HepG2 (cell line): ENCODE measurements at regions not wholly inside any gene's neighbourhood (a gene's known extent, or its start where the extent isn't known, plus 50 kb on each side); places are given as distances from the start of the nearest gene placed in this dataset.

Experiments used
- ATAC-seq: fragments of 200-7000 bp; cut with Tn5 transposase; 3 replicates; pipeline ENCODE4 v1.9.1; 2020; ENCODE audit warnings: mild to moderate bottlenecking, moderate library complexity
- BruUV-seq: library from RNA; stranded (reverse); fragments of 400-500 nt; replicated peaks from 2 replicates; lab custom pipeline; 2021; lab: Mats Ljungman, UMichigan
- CTCF ChIA-PET: fragments of 300-600 bp; formaldehyde crosslinking; extraction: SDS; loops from one replicate; lab custom pipeline; 2021; ENCODE audit warnings: low total read pairs, inconsistent platforms, low intra/inter-chr PET ratio; lab: Yijun Ruan, JAX
- POLR2A ChIA-PET: fragments of 350-600 bp; sonication (Branson Sonifier 250); formaldehyde crosslinking; loops from one replicate; lab custom pipeline; 2020; ENCODE audit warnings: antibody characterized with exemption, inconsistent platforms; lab: Yijun Ruan, JAX
- DNase-seq: peaks from one replicate; pipeline ENCODE4 v3.0.0-alpha.2; 2015; ENCODE audit warnings: low spot score
- FAIRE-seq: peaks from 3 replicates; lab custom pipeline; 2011; peaks lifted over from hg19 to GRCh38; lab: Jason Lieb, UNC
- H2AFZ ChIP-seq: one replicate; pipeline ENCODE4 v1.6.1; 2011; ENCODE audit warnings: low read length, inconsistent platforms
- H3K27ac ChIP-seq: fragments of 300-600 bp; 3 replicates; pipeline ENCODE4 v1.8.0; 2011; ENCODE audit warnings: mixed run types, mild to moderate bottlenecking, mixed read lengths, low read length, inconsistent platforms; ENCODE audit not compliant: insufficient read depth; ENCODE audit errors: extremely low read length
- H3K27me3 ChIP-seq, 2 experiments: fragments of 200-600 bp in 1 of 2; 2 replicates in 1 of 2; 3 replicates in 1 of 2; pipeline versions ENCODE4 v1.6.0 to v1.8.0; 2011; ENCODE audit warnings: low read length in 2 of 2, mild to moderate bottlenecking in 2 of 2, moderate library complexity in 2 of 2, inconsistent platforms in 1 of 2; ENCODE audit not compliant: insufficient read depth in 2 of 2, control insufficient read depth in 1 of 2
- H3K36me3 ChIP-seq, 2 experiments: fragments of 200-600 bp in 1 of 2; replicated peaks in 1 of 2; 2 replicates in 1 of 2; 3 replicates in 1 of 2; pipeline versions ENCODE4 v1.5.1 to v1.8.0; 2011; ENCODE audit warnings: low read length in 2 of 2, inconsistent platforms in 1 of 2; ENCODE audit not compliant: insufficient read depth in 2 of 2, control insufficient read depth in 1 of 2
- H3K4me1 ChIP-seq: 2 replicates; pipeline ENCODE4 v1.5.1; 2012; ENCODE audit warnings: low read length, inconsistent platforms; ENCODE audit not compliant: insufficient read depth
- H3K4me2 ChIP-seq: 2 replicates; pipeline ENCODE4 v1.6.0; 2011; ENCODE audit warnings: low read depth, low read length, inconsistent platforms
- H3K4me3 ChIP-seq, 3 experiments: fragments of 200-600 bp in 1 of 3; sonication (generic), shearing (Covaris generic) in 1 of 3; replicated peaks in 1 of 3; 2 replicates each; pipeline ENCODE4 v1.5.1; 2011 to 2016; ENCODE audit warnings: low read length in 3 of 3, inconsistent platforms in 2 of 3, low read depth in 2 of 3, mild to moderate bottlenecking in 2 of 3, control low read depth in 1 of 3, mixed read lengths in 1 of 3; ENCODE audit not compliant: insufficient read depth in 1 of 3
- H3K79me2 ChIP-seq: one replicate; pipeline ENCODE4 v1.6.1; 2011; ENCODE audit warnings: low read length, inconsistent platforms; ENCODE audit not compliant: insufficient read depth
- H3K9ac ChIP-seq: 2 replicates; pipeline ENCODE4 v1.6.0; 2011; ENCODE audit warnings: mild to moderate bottlenecking, low read depth, low read length, inconsistent platforms; ENCODE audit not compliant: insufficient read depth
- H3K9me3 ChIP-seq: 2 replicates; pipeline ENCODE4 v1.5.1; 2012; ENCODE audit warnings: mild to moderate bottlenecking, low read length
- H4K20me1 ChIP-seq: 2 replicates; pipeline ENCODE4 v1.6.0; 2011; ENCODE audit warnings: inconsistent platforms, mild to moderate bottlenecking, low read length, moderate library complexity; ENCODE audit not compliant: insufficient read depth
- CCAR2 ChIP-seq: fragments of 200-400 bp; formaldehyde crosslinking; optimal IDR thresholded peaks from 2 replicates; pipeline ENCODE3; 2018; ENCODE audit warnings: low read depth, mild to moderate bottlenecking, low read length, moderate library complexity
- NFIC ChIP-seq: IDR thresholded peaks from 2 replicates; pipeline ENCODE4 v1.6.1; 2012; ENCODE audit warnings: mild to moderate bottlenecking, low read length, inconsistent platforms
- SATB2 ChIP-seq: sonication (generic); formaldehyde crosslinking; IDR thresholded peaks from 2 replicates; pipeline ENCODE4 v1.5.0; 2020; ENCODE audit warnings: missing genetic modification reagents
- SOX5 ChIP-seq: IDR thresholded peaks from 2 replicates; pipeline ENCODE4 v1.6.1; 2016; ENCODE audit warnings: borderline replicate concordance
- TARDBP ChIP-seq: sonication (generic); formaldehyde crosslinking; IDR thresholded peaks from 2 replicates; pipeline ENCODE4 v1.8.0; 2022; ENCODE audit warnings: mild to moderate bottlenecking, missing genetic modification reagents
- TMF1 ChIP-seq: sonication (generic); formaldehyde crosslinking; IDR thresholded peaks from 2 replicates; pipeline ENCODE4 v1.8.1; 2022; ENCODE audit warnings: low read depth, missing genetic modification reagents
- XBP1 ChIP-seq: sonication (generic); formaldehyde crosslinking; IDR thresholded peaks from 2 replicates; pipeline ENCODE4 v1.5.0; 2020; ENCODE audit warnings: missing genetic modification reagents
- ZNF451 ChIP-seq: sonication (generic); formaldehyde crosslinking; IDR thresholded peaks from 2 replicates; pipeline ENCODE4 v1.5.0; 2020; ENCODE audit warnings: mild to moderate bottlenecking, missing genetic modification reagents
- ZNF589 ChIP-seq: sonication (generic); formaldehyde crosslinking; conservative IDR thresholded peaks from 2 replicates; pipeline ENCODE4 v1.8.0; 2022; ENCODE audit warnings: mild to moderate bottlenecking, moderate library complexity, missing genetic modification reagents
- ZNF614 ChIP-seq: IDR thresholded peaks from 2 replicates; pipeline ENCODE4 v1.6.1; 2018; ENCODE audit warnings: missing biosample characterization, missing genetic modification reagents, inconsistent platforms, borderline replicate concordance
- WGBS: methylation state at CpG from one replicate; pipeline ENCODE4 v1.1.6; 2017; ENCODE audit warnings: low lambda C conversion rate; 5-methylcytosine and 5-hydroxymethylcytosine counted together
- in situ Hi-C: cut with HindIII; loops from 2 replicates; pipeline ENCODE4 v1.10.0; 2017; ENCODE audit warnings: low pct_unique_long_range_greater_than_20kb; ENCODE audit not compliant: extremely low pct_ligation_motif_present
- intact Hi-C: fragments of 100-400 bp; cut with micrococcal nuclease; formaldehyde crosslinking; loops from one replicate; pipeline ENCODE4 v1.10.0; 2022; ENCODE audit not compliant: unreplicated experiment
- TF ChIP-seq, protein P1 (sequence below): sonication (generic); formaldehyde crosslinking; IDR thresholded peaks from 2 replicates; pipeline ENCODE4 v1.9.0; 2021; ENCODE audit warnings: missing genetic modification reagents, mild to moderate bottlenecking, borderline replicate concordance
- TF ChIP-seq, protein P2 (sequence below): sonication (generic); formaldehyde crosslinking; IDR thresholded peaks from 2 replicates; pipeline ENCODE4 v1.4.0; 2020; ENCODE audit warnings: missing genetic modification reagents
- TF ChIP-seq, protein P3 (sequence below): sonication (generic); formaldehyde crosslinking; IDR thresholded peaks from 2 replicates; pipeline ENCODE4 v1.9.0; 2021; ENCODE audit warnings: missing genetic modification reagents, mild to moderate bottlenecking, borderline replicate concordance
- TF ChIP-seq, protein P4 (sequence below): IDR thresholded peaks from 2 replicates; pipeline ENCODE4 v1.6.1; 2012; ENCODE audit warnings: low read depth, low read length, improper control_type of control experiment

DNA sequence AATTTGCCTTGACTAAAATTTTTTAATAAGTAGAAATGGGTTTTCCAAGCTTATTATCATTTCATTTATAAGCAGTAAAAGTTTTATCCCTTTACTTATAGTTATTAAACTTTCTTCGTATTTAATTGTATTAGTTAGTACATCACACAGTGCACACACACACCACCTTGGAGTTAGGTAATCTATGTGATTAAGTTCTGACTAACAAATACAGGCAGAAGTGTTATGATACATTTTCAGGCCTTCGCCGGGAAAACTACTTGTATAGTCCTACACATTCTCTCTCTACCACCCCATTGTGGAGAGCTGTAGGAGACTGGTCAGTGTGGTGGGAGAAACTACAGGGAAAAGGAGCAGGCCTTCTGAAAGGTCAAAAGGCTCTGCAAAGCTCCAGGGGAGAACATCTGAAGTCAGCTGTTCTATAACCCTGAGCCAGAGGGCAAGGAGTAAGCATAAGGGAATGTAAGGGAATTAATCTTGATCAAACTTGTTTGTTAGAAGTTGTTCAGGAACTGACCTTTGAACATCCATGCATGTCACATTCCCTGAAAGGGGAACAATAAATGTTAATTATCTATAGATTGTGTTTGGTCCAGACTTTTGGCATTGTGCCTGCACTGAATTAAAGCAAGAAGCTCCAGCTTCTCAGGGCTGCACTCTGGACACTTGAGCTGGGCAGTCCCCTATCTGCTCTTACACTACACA, 231.7 kb downstream of the FSIP2 start (continued):
- TF ChIP-seq TMF1 (CRISPR knock-in tag) (no peak), ZNF451 (CRISPR knock-in tag) (no peak), NFIC (0 out of 2 replicates have a peak, but pooled peaks have one; percentile 32), SOX5 (CRISPR knock-in tag) (0 out of 2 replicates have a peak, but pooled peaks have one; percentile 13)
- TF ChIP-seq, protein P1, sequence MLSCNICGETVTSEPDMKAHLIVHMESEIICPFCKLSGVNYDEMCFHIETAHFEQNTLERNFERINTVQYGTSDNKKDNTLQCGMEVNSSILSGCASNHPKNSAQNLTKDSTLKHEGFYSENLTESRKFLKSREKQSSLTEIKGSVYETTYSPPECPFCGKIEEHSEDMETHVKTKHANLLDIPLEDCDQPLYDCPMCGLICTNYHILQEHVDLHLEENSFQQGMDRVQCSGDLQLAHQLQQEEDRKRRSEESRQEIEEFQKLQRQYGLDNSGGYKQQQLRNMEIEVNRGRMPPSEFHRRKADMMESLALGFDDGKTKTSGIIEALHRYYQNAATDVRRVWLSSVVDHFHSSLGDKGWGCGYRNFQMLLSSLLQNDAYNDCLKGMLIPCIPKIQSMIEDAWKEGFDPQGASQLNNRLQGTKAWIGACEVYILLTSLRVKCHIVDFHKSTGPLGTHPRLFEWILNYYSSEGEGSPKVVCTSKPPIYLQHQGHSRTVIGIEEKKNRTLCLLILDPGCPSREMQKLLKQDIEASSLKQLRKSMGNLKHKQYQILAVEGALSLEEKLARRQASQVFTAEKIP: no peak

DNA sequence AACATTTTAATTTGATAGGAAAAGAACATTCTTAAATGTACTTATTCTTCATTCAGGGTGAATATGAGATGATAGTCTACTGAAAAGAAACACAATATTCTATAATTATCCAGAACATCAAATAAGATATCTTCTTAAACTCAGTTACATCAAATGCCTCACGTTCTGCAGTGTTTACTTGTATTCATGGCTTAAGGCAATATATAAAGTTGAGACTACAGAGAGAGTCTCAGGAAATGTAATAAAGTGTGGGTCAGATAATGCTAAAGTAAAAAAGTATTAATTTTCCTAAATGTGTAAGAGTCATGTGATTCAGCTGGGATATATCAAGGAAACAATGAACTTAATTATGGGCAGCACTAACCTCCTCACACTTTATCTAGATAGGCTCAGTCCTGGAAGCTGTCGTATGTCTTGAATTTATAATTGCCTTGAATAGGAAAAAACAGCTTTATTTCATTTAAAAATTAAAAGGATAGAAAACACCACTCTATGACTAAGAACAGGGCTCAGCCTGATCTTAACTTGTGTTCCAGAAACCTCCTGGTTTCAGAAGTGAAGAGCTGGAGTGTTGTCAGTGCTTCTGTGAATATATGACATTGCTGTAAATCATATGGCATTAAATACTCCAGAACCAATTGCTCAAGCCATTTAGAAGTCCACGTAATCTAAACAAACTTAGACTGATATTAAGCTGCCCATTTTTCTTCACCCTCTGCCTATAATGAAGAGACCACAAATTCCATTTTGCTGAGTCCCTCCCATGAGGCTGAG, 240.2 kb downstream of the FSIP2 start:
- no peaks in the 10 kb centered on the region for H3K79me2 ChIP-seq
- in situ Hi-C loops: loop anchor here (25.0 kb wide), 1 partner anchor 483 kb away; no protein-coding TSS in a partner anchor
- ATAC-seq (no peak), DNase-seq (no peak), FAIRE-seq (no peak)
- no peaks in the 10 kb centered on the region for H3K36me3 ChIP-seq
- H3K4me2 ChIP-seq: no peak overlapping the region
- H3K27ac ChIP-seq: no peak overlapping the region
- no peak overlapping the region for H2AFZ ChIP-seq
- WGBS: 91% methylated on average over 3 of the region's 3 CpGs
- no peak for TF ChIP-seq XBP1 (CRISPR knock-in tag)
- TF ChIP-seq, protein P2, sequence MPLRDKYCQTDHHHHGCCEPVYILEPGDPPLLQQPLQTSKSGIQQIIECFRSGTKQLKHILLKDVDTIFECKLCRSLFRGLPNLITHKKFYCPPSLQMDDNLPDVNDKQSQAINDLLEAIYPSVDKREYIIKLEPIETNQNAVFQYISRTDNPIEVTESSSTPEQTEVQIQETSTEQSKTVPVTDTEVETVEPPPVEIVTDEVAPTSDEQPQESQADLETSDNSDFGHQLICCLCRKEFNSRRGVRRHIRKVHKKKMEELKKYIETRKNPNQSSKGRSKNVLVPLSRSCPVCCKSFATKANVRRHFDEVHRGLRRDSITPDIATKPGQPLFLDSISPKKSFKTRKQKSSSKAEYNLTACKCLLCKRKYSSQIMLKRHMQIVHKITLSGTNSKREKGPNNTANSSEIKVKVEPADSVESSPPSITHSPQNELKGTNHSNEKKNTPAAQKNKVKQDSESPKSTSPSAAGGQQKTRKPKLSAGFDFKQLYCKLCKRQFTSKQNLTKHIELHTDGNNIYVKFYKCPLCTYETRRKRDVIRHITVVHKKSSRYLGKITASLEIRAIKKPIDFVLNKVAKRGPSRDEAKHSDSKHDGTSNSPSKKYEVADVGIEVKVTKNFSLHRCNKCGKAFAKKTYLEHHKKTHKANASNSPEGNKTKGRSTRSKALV: no peak
- TF ChIP-seq, protein P3, sequence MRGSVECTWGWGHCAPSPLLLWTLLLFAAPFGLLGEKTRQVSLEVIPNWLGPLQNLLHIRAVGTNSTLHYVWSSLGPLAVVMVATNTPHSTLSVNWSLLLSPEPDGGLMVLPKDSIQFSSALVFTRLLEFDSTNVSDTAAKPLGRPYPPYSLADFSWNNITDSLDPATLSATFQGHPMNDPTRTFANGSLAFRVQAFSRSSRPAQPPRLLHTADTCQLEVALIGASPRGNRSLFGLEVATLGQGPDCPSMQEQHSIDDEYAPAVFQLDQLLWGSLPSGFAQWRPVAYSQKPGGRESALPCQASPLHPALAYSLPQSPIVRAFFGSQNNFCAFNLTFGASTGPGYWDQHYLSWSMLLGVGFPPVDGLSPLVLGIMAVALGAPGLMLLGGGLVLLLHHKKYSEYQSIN (CRISPR knock-in tag): no peak
- TF ChIP-seq TARDBP (CRISPR knock-in tag): no peak
- no peak for TF ChIP-seq SATB2 (CRISPR knock-in tag)
- no peak for TF ChIP-seq ZNF589 (CRISPR knock-in tag)
- no peak for TF ChIP-seq ZNF614
- no peak for TF ChIP-seq CCAR2
- TF ChIP-seq, protein P4, sequence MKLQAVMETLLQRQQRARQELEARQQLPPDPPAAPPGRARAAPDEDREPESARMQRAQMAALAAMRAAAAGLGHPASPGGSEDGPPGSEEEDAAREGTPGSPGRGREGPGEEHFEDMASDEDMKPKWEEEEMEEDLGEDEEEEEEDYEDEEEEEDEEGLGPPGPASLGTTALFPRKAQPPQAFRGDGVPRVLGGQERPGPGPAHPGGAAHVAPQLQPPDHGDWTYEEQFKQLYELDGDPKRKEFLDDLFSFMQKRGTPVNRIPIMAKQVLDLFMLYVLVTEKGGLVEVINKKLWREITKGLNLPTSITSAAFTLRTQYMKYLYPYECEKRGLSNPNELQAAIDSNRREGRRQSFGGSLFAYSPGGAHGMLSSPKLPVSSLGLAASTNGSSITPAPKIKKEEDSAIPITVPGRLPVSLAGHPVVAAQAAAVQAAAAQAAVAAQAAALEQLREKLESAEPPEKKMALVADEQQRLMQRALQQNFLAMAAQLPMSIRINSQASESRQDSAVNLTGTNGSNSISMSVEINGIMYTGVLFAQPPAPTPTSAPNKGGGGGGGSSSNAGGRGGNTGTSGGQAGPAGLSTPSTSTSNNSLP: no peak
- no peak overlapping the region for H3K9ac ChIP-seq
- CTCF ChIA-PET: interaction anchor here (1.3 kb wide), 1 partner anchor 278 kb away, joined by 4 read pairs; no protein-coding TSS in a partner anchor
- H3K4me3 ChIP-seq: no peak overlapping the region
- intact Hi-C loops: no loop called here
- no peaks in the 10 kb centered on the region for H3K4me1 ChIP-seq
- H4K20me1 ChIP-seq: no peaks in the 10 kb centered on the region
- POLR2A ChIA-PET: no interaction called here
- H3K27me3 ChIP-seq: no peaks in the 10 kb centered on the region
- no peaks in the 10 kb centered on the region for H3K9me3 ChIP-seq
- no TSS peak for BruUV-seq
